Dermis microvascular lymphatic vessel endothelial cell (primary cell): ENCODE measurements at regions not wholly inside any gene's neighbourhood (a gene's known extent, or its start where the extent isn't known, plus 50 kb on each side); places are given as distances from the start of the nearest gene placed in this dataset.

Experiments
- DNase-seq, 2 donors: peaks; one replicate each; pipeline versions ENCODE4 v3.0.0 to v3.0.0-alpha.2; 2010; ENCODE audit warnings: low read depth in 2 of 2

- DNase-seq = no peak
Observed at GRCh38 chr19:56946159-56946558, 105.6 kb upstream of the PEG3 start.

GRCh38 chr19:56947206-56947605 is 106.7 kb upstream of the PEG3 start:
- DNase-seq = no peak

- DNase-seq = no peak
Observed at GRCh38 chr19:56949626-56950025, 109.1 kb upstream of the PEG3 start.

- no peak for DNase-seq
Observed at GRCh38 chr19:56951672-56952071, 111.1 kb upstream of the PEG3 start.

GRCh38 chr19:56953470-56953869 is 112.9 kb upstream of the PEG3 start:
- no peak for DNase-seq

GRCh38 chr19:56955637-56956216 is 115.2 kb upstream of the PEG3 start:
- DNase-seq = no peak

GRCh38 chr19:56956503-56957226 is 116.1 kb upstream of the PEG3 start:
- no peak for DNase-seq

GRCh38 chr19:56959205-56959604 is 118.7 kb upstream of the PEG3 start:
- no peak for DNase-seq

GRCh38 chr19:56960959-56961543 is 120.5 kb upstream of the PEG3 start:
- DNase-seq = no peak

- DNase-seq = no peak
Observed at GRCh38 chr19:56964410-56964920, 123.9 kb upstream of the PEG3 start.

- no peak for DNase-seq
Observed at GRCh38 chr19:56966225-56966696, 125.7 kb upstream of the PEG3 start.

- DNase-seq = no peak
Observed at GRCh38 chr19:56966697-56967299, 126.3 kb upstream of the PEG3 start.

- DNase-seq = no peak
Observed at GRCh38 chr19:56969156-56969555, 128.6 kb upstream of the PEG3 start.

GRCh38 chr19:56969759-56970178 is 129.2 kb upstream of the PEG3 start:
- DNase-seq = no peak

- DNase-seq = no peak
Observed at GRCh38 chr19:56971230-56971629, 130.7 kb upstream of the PEG3 start.

GRCh38 chr19:56972291-56972841 is 131.8 kb upstream of the PEG3 start:
- DNase-seq = no peak

GRCh38 chr19:56973713-56974555 is 133.4 kb upstream of the PEG3 start:
- no peak for DNase-seq

GRCh38 chr19:56974556-56975207 is 134.2 kb upstream of the PEG3 start:
- DNase-seq = no peak

GRCh38 chr19:56976300-56976699 is 135.8 kb upstream of the PEG3 start:
- DNase-seq = no peak
